Epithelial cell of prostate (primary cell): ENCODE measurements at regions not wholly inside any gene's neighbourhood (a gene's known extent, or its start where the extent isn't known, plus 50 kb on each side); places are given as distances from the start of the nearest gene placed in this dataset.
"Not testable (repeated sequence)": the region's sequence is repeated elsewhere in the genome, so short reads cannot be mapped to it uniquely, and the experiment has no call there.

Experiments
- DNase-seq: peaks from one replicate; pipeline ENCODE4 v3.0.0-alpha.2; 2011; ENCODE audit warnings: low read depth, low spot score
- H3K27ac ChIP-seq: fragments of 450-650 bp; 2 replicates; pipeline ENCODE4 v1.5.1; 2017; ENCODE audit warnings: mild to moderate bottlenecking

- no peak overlapping the region for H3K27ac ChIP-seq
- no peak for DNase-seq
These were observed 370.9 kb downstream of the PRR32 start for GRCh38 chrX:127190381-127190780.

GRCh38 chrX:127207326-127207725 lies 387.8 kb downstream of the PRR32 start:
- H3K27ac ChIP-seq = no peak overlapping the region
- DNase-seq = no peak

- DNase-seq, H3K27ac ChIP-seq: not testable (repeated sequence)
These were observed 402.3 kb downstream of the PRR32 start for GRCh38 chrX:127221821-127222220.

GRCh38 chrX:127243654-127244053 lies 424.1 kb downstream of the PRR32 start:
- DNase-seq = no peak
- H3K27ac ChIP-seq = no peak overlapping the region

- peak; percentile 5 for DNase-seq
- H3K27ac ChIP-seq = no peak overlapping the region
These were observed 440.2 kb downstream of the PRR32 start for GRCh38 chrX:127259742-127260141.

GRCh38 chrX:127276326-127276725 lies 456.8 kb downstream of the PRR32 start:
- DNase-seq = no peak

GRCh38 chrX:127300511-127300910 lies 481.0 kb downstream of the PRR32 start:
- DNase-seq = no peak
- no peak overlapping the region for H3K27ac ChIP-seq

More at GRCh38 chrX:127276326-127276725, 456.8 kb downstream of the PRR32 start:
- no peak overlapping the region for H3K27ac ChIP-seq

- DNase-seq = no peak
- H3K27ac ChIP-seq = no peak overlapping the region
These were observed 483.3 kb downstream of the PRR32 start for GRCh38 chrX:127302841-127303240.

GRCh38 chrX:127305013-127305412 lies 485.5 kb downstream of the PRR32 start:
- DNase-seq = no peak
- no peak overlapping the region for H3K27ac ChIP-seq

GRCh38 chrX:127306262-127306661 lies 486.7 kb downstream of the PRR32 start:
- no peak for DNase-seq

GRCh38 chrX:127313635-127314034 lies 494.1 kb downstream of the PRR32 start:
- H3K27ac ChIP-seq = no peak overlapping the region
- DNase-seq = no peak

More at GRCh38 chrX:127306262-127306661, 486.7 kb downstream of the PRR32 start:
- H3K27ac ChIP-seq = no peak overlapping the region

- DNase-seq = peak; percentile 0
- H3K27ac ChIP-seq = no peak overlapping the region
These were observed 497.6 kb downstream of the PRR32 start for GRCh38 chrX:127317159-127317558.

GRCh38 chrX:127324128-127324527 lies 504.6 kb downstream of the PRR32 start:
- no peak overlapping the region for H3K27ac ChIP-seq
- no peak for DNase-seq
